ENCODE measurements at regions not wholly inside any gene's neighbourhood (a gene's known extent, or its start where the extent isn't known, plus 50 kb on each side); places are given as distances from the start of the nearest gene placed in this dataset.

- TF ChIP-seq, protein P1, sequence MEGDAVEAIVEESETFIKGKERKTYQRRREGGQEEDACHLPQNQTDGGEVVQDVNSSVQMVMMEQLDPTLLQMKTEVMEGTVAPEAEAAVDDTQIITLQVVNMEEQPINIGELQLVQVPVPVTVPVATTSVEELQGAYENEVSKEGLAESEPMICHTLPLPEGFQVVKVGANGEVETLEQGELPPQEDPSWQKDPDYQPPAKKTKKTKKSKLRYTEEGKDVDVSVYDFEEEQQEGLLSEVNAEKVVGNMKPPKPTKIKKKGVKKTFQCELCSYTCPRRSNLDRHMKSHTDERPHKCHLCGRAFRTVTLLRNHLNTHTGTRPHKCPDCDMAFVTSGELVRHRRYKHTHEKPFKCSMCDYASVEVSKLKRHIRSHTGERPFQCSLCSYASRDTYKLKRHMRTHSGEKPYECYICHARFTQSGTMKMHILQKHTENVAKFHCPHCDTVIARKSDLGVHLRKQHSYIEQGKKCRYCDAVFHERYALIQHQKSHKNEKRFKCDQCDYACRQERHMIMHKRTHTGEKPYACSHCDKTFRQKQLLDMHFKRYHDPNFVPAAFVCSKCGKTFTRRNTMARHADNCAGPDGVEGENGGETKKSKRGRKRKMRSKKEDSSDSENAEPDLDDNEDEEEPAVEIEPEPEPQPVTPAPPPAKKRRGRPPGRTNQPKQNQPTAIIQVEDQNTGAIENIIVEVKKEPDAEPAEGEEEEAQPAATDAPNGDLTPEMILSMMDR (IDR thresholded peaks at IDR 0.05), result no peak
- TF ChIP-seq EP300 (IDR thresholded peaks at IDR 0.05), result no peak
Observed at GRCh38 chr2:196307775-196308305, 136.5 kb upstream of the STK17B start.

Measured in ovary (tissue), 3 donors.